Peyer's patch (tissue), 4 donors: ENCODE measurements at regions not wholly inside any gene's neighbourhood (a gene's known extent, or its start where the extent isn't known, plus 50 kb on each side); places are given as distances from the start of the nearest gene placed in this dataset.

Experiments used
- POLR2A ChIP-seq, 2 donors: fragments of 450-650 bp; IDR thresholded peaks; one replicate each; pipeline ENCODE4 v1.5.1; 2017; ENCODE audit warnings: antibody characterized with exemption in 2 of 2, mild to moderate bottlenecking in 2 of 2, moderate library complexity in 2 of 2
- TF ChIP-seq, protein P1 (sequence below), 6 experiments: fragments of 450-650 bp in 4 of 6; fragments of 200-600 bp in 2 of 6; sonication (generic) in 1 of 6; IDR thresholded peaks; one replicate each; pipeline ENCODE4 v1.5.1; 2017 to 2019; ENCODE audit warnings: antibody characterized with exemption in 6 of 6, mild to moderate bottlenecking in 3 of 6, moderate library complexity in 1 of 6

DNA sequence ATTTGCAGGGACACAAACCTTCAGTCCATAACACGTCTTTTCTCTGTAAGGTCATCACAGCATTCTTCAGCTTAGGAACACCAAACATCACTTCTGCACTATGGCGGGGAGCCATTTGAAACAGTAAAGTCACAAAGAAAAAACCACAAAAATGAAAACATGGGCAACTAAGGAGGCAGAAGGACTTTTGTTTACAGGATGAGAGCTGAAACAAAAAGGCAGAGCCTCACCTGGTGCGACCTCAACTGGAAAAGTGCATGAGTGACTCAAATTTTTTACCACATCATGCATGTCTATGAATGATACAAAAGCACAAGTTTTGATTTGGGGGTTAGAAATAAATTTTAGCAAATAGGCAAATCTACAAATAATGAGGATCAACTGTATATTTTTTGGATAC lies 68.2 kb upstream of the TNFAIP3 start:
- TF ChIP-seq, protein P1, sequence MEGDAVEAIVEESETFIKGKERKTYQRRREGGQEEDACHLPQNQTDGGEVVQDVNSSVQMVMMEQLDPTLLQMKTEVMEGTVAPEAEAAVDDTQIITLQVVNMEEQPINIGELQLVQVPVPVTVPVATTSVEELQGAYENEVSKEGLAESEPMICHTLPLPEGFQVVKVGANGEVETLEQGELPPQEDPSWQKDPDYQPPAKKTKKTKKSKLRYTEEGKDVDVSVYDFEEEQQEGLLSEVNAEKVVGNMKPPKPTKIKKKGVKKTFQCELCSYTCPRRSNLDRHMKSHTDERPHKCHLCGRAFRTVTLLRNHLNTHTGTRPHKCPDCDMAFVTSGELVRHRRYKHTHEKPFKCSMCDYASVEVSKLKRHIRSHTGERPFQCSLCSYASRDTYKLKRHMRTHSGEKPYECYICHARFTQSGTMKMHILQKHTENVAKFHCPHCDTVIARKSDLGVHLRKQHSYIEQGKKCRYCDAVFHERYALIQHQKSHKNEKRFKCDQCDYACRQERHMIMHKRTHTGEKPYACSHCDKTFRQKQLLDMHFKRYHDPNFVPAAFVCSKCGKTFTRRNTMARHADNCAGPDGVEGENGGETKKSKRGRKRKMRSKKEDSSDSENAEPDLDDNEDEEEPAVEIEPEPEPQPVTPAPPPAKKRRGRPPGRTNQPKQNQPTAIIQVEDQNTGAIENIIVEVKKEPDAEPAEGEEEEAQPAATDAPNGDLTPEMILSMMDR (IDR thresholded peaks at IDR 0.05): no peak
- no peak for TF ChIP-seq POLR2A (IDR thresholded peaks at IDR 0.05)
